ENCODE measurements at regions not wholly inside any gene's neighbourhood (a gene's known extent, or its start where the extent isn't known, plus 50 kb on each side); places are given as distances from the start of the nearest gene placed in this dataset.

- no peak for DNase-seq (ENCODE audit: low read depth)
- no peak for TF ChIP-seq CTCF (IDR thresholded peaks at IDR 0.05; ENCODE audit: insufficient read depth, low read depth, low read length, missing control alignments)
- H3K4me3 ChIP-seq (ENCODE audit: low read length), result no peak overlapping the region
Observed at GRCh38 chr1:47650611-47651010, 212.8 kb downstream of the FOXD2 start.

GRCh38 chr1:47651311-47652089 is 213.7 kb downstream of the FOXD2 start:
- TF ChIP-seq CTCF (IDR thresholded peaks at IDR 0.05; ENCODE audit: insufficient read depth, low read depth, low read length, missing control alignments), result no peak
- DNase-seq (ENCODE audit: low read depth), result no peak
- H3K4me3 ChIP-seq (ENCODE audit: low read length), result no peak overlapping the region

GRCh38 chr1:47655521-47656300 is 217.9 kb downstream of the FOXD2 start:
- no peak overlapping the region for H3K4me3 ChIP-seq (ENCODE audit: low read length)
- no peak for TF ChIP-seq CTCF (IDR thresholded peaks at IDR 0.05; ENCODE audit: insufficient read depth, low read depth, low read length, missing control alignments)
- DNase-seq (ENCODE audit: low read depth), result no peak

- TF ChIP-seq CTCF (IDR thresholded peaks at IDR 0.05; ENCODE audit: insufficient read depth, low read depth, low read length, missing control alignments), result no peak
- H3K4me3 ChIP-seq (ENCODE audit: low read length), result no peak overlapping the region
- DNase-seq (ENCODE audit: low read depth), result no peak
Observed at GRCh38 chr1:47656719-47657685, 219.2 kb downstream of the FOXD2 start.

- TF ChIP-seq CTCF (IDR thresholded peaks at IDR 0.05; ENCODE audit: insufficient read depth, low read depth, low read length, missing control alignments), result no peak
- DNase-seq (ENCODE audit: low read depth), result no peak
- no peak overlapping the region for H3K4me3 ChIP-seq (ENCODE audit: low read length)
Observed at GRCh38 chr1:47658161-47658920, 220.5 kb downstream of the FOXD2 start.

GRCh38 chr1:47659146-47659545 is 221.3 kb downstream of the FOXD2 start:
- no peak for TF ChIP-seq CTCF (IDR thresholded peaks at IDR 0.05; ENCODE audit: insufficient read depth, low read depth, low read length, missing control alignments)
- H3K4me3 ChIP-seq (ENCODE audit: low read length), result no peak overlapping the region
- no peak for DNase-seq (ENCODE audit: low read depth)

All from epithelial cell of esophagus (primary cell).